MM.1S (cell line): ENCODE measurements at regions not wholly inside any gene's neighbourhood (a gene's known extent, or its start where the extent isn't known, plus 50 kb on each side); places are given as distances from the start of the nearest gene placed in this dataset.

Experiments
- DNase-seq: peaks from one replicate; pipeline ENCODE4 v3.0.0-alpha.2; 2015
- H2AFZ ChIP-seq: fragments of 300-600 bp; sonication (generic); 2 replicates; pipeline ENCODE4 v1.6.0; 2016; ENCODE audit warnings: antibody characterized with exemption, low read length
- H3F3A ChIP-seq: fragments of 300-600 bp; sonication (generic); 2 replicates; pipeline ENCODE4 v1.6.1; 2016; ENCODE audit warnings: mild to moderate bottlenecking, antibody characterized with exemption, low read length, moderate library complexity, mixed read lengths; ENCODE audit not compliant: insufficient read depth
- H3K27ac ChIP-seq: fragments of 300-600 bp; sonication (generic); 2 replicates; pipeline ENCODE4 v1.5.1; 2016; ENCODE audit warnings: mild to moderate bottlenecking, low read length
- H3K27me3 ChIP-seq: fragments of 300-600 bp; sonication (generic); replicated peaks from 2 replicates; pipeline ENCODE4 v1.6.0; 2016; ENCODE audit warnings: low read length; ENCODE audit not compliant: insufficient read depth
- H3K36me3 ChIP-seq: fragments of 300-600 bp; sonication (generic); replicated peaks from 2 replicates; pipeline ENCODE4 v1.6.1; 2016; ENCODE audit warnings: mild to moderate bottlenecking, low read length, mixed read lengths; ENCODE audit not compliant: insufficient read depth
- H3K4me1 ChIP-seq: fragments of 300-600 bp; sonication (generic); 2 replicates; pipeline ENCODE4 v1.6.1; 2016; ENCODE audit warnings: low read length, mixed read lengths
- H3K4me2 ChIP-seq: fragments of 300-600 bp; sonication (generic); 2 replicates; pipeline ENCODE4 v1.6.0; 2016; ENCODE audit warnings: low read depth, low read length
- H3K4me3 ChIP-seq: fragments of 300-600 bp; sonication (generic); 2 replicates; pipeline ENCODE4 v1.5.1; 2016; ENCODE audit warnings: low read length, mixed read lengths
- H3K79me2 ChIP-seq: fragments of 300-600 bp; sonication (generic); 2 replicates; pipeline ENCODE4 v1.6.1; 2016; ENCODE audit warnings: mixed run types, low read length, mixed read lengths
- H3K9ac ChIP-seq: fragments of 300-600 bp; sonication (generic); 2 replicates; pipeline ENCODE4 v1.6.1; 2016; ENCODE audit warnings: low read length, mixed read lengths
- H3K9me2 ChIP-seq: fragments of 300-600 bp; sonication (generic); replicated peaks from 2 replicates; pipeline ENCODE4 v1.6.1; 2016; ENCODE audit warnings: mild to moderate bottlenecking, low read length, mixed read lengths; ENCODE audit not compliant: insufficient read depth
- H3K9me3 ChIP-seq: fragments of 300-600 bp; sonication (generic); replicated peaks from 2 replicates; pipeline ENCODE4 v1.6.1; 2016; ENCODE audit warnings: mild to moderate bottlenecking, low read length, mixed read lengths; ENCODE audit not compliant: insufficient read depth
- H4K20me1 ChIP-seq: fragments of 300-600 bp; sonication (generic); 2 replicates; pipeline ENCODE4 v1.6.1; 2016; ENCODE audit warnings: mild to moderate bottlenecking, low read length, moderate library complexity, mixed read lengths; ENCODE audit not compliant: insufficient read depth
- CTCF ChIP-seq: fragments of 300-600 bp; sonication (generic); IDR thresholded peaks from 2 replicates; pipeline ENCODE4 v1.5.1; 2016; ENCODE audit warnings: antibody characterized with exemption, low read length, mixed read lengths
- EZH2 ChIP-seq: fragments of 300-600 bp; sonication (generic); optimal IDR thresholded peaks from 2 replicates; pipeline ENCODE3; 2017; ENCODE audit warnings: low read depth, mild to moderate bottlenecking, antibody characterized with exemption, low read length, mixed read lengths
- EZH2phosphoT487 ChIP-seq: fragments of 300-600 bp; sonication (generic); IDR thresholded peaks from 2 replicates; pipeline ENCODE4 v1.6.1; 2018; ENCODE audit warnings: antibody characterized with exemption, low read length

GRCh38 chr4:60134099-60134498, 1066.0 kb upstream of the ADGRL3 start:
- no peaks in the 10 kb centered on the region for H3K9me2 ChIP-seq
- no peaks in the 10 kb centered on the region for H3F3A ChIP-seq
- H3K27me3 ChIP-seq: no peaks in the 10 kb centered on the region
- no peak for DNase-seq
- H3K4me2 ChIP-seq: no peak overlapping the region
- no peak overlapping the region for H3K27ac ChIP-seq
- no peaks in the 10 kb centered on the region for H4K20me1 ChIP-seq
- no peaks in the 10 kb centered on the region for H3K79me2 ChIP-seq
- no peaks in the 10 kb centered on the region for H3K9me3 ChIP-seq
- H3K4me1 ChIP-seq: no peaks in the 10 kb centered on the region
- H3K9ac ChIP-seq: no peak overlapping the region
- no peak overlapping the region for H3K4me3 ChIP-seq
- TF ChIP-seq CTCF (no peak), EZH2 (no peak), EZH2phosphoT487 (no peak)
- no peak overlapping the region for H2AFZ ChIP-seq
- H3K36me3 ChIP-seq: no peaks in the 10 kb centered on the region

DNA sequence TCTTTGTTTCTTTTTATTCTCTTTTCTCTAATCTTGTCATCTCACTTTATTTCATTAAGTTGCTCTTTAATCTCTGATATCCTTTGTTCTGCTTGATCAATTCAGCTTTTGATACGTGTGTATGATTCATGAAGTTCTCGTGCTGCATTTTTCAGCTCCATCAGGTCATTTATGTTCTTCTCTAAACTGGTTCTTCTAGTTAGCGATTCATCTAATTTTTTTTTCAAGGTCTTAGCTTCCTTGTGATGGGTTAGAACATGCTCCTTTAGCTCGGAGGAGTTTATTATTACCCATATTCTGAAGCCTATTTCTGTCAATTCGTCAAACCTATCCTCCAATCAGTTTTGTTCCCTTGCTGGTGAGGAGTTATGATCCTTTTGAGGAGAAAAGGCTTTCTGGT, 1045.0 kb upstream of the ADGRL3 start:
- no peaks in the 10 kb centered on the region for H4K20me1 ChIP-seq
- no peaks in the 10 kb centered on the region for H3F3A ChIP-seq
- no peak overlapping the region for H2AFZ ChIP-seq
- H3K9me2 ChIP-seq: no peaks in the 10 kb centered on the region
- no peak overlapping the region for H3K4me2 ChIP-seq
- no peak overlapping the region for H3K27ac ChIP-seq
- TF ChIP-seq EZH2phosphoT487 (no peak), CTCF (no peak), EZH2 (no peak)
- H3K4me3 ChIP-seq: no peak overlapping the region
- DNase-seq: no peak
- H3K36me3 ChIP-seq: no peaks in the 10 kb centered on the region
- no peaks in the 10 kb centered on the region for H3K27me3 ChIP-seq
- H3K4me1 ChIP-seq: no peaks in the 10 kb centered on the region
- H3K9me3 ChIP-seq: no peaks in the 10 kb centered on the region
- no peak overlapping the region for H3K9ac ChIP-seq
- no peaks in the 10 kb centered on the region for H3K79me2 ChIP-seq

- Histone ChIP-seq H3K9me3 (no peaks in the 10 kb centered on the region), H2AFZ (no peak overlapping the region), H3K27ac (no peak overlapping the region), H3K4me1 (no peaks in the 10 kb centered on the region), H3F3A (no peaks in the 10 kb centered on the region), H3K79me2 (no peaks in the 10 kb centered on the region), H3K9ac (no peak overlapping the region), H3K36me3 (no peaks in the 10 kb centered on the region), H3K27me3 (no peaks in the 10 kb centered on the region), H3K4me2 (no peak overlapping the region), H3K4me3 (no peak overlapping the region), H3K9me2 (no peaks in the 10 kb centered on the region), H4K20me1 (no peaks in the 10 kb centered on the region)
- no peak for TF ChIP-seq EZH2
- no peak for TF ChIP-seq EZH2phosphoT487
- TF ChIP-seq CTCF: no peak
- no peak for DNase-seq
Observed at GRCh38 chr4:60173103-60173502, 1027.0 kb upstream of the ADGRL3 start.
